GM18519 (cell line): ENCODE measurements at regions not wholly inside any gene's neighbourhood (a gene's known extent, or its start where the extent isn't known, plus 50 kb on each side); places are given as distances from the start of the nearest gene placed in this dataset.

Source experiments
- ATAC-seq: cut with Tn5 transposase; IDR thresholded peaks from one replicate; pipeline ENCODE4 v1.9.1; 2021; ENCODE audit warnings: mild to moderate bottlenecking, moderate library complexity; ENCODE audit not compliant: unreplicated experiment, low FRiP score

DNA sequence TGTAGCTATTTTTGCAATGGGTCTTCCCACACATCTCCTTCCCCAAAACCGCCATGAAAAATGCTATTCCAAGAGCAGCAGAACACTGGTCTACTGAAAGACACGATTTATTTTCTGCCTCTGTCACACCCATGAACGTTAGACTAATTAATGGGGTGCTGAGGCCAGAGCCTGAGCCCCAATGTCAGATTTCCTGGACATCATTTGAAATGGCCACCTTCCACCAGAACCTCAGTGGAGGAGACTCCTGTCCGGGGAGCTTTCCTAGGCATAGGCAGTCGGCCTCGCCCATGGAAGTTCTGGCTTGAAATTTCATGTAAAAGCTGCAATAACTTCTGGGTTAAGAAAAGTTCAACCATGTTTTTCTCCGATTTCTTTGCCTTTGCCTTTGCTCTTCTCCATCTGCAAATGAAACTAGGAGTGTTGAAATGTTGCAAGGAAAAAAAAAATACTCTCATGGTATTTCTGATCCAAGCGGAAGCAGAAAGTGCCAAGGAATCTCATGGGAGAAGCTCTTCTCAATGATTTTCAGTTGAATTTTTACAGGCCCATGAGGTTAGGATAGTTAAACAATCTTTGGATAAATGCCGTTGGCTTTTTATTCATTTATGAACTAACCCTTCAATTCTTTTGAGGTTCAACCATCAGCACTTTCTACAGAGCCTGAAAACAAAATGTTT is 570.8 kb upstream of the MGMT start:
- no peak for ATAC-seq

DNA sequence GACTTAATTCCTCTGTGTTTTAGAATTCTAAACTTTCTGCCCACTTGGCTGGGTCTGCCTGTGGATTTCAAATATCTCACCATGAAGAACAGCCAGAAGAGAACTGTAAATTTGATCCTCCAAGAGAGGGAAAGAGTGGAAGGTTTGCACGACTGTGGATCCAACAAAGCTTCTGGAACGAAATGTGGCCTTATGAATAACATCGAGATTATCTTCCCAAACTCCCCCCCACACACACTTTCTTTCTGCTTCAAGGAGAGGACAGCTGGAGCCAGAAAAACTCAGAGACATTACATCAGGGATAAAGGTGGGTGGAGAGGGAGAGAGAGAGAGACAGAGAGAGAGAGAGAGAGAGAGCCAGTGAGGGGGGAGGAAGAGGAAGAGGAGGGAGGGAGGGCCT is 570.1 kb upstream of the MGMT start:
- no peak for ATAC-seq

DNA sequence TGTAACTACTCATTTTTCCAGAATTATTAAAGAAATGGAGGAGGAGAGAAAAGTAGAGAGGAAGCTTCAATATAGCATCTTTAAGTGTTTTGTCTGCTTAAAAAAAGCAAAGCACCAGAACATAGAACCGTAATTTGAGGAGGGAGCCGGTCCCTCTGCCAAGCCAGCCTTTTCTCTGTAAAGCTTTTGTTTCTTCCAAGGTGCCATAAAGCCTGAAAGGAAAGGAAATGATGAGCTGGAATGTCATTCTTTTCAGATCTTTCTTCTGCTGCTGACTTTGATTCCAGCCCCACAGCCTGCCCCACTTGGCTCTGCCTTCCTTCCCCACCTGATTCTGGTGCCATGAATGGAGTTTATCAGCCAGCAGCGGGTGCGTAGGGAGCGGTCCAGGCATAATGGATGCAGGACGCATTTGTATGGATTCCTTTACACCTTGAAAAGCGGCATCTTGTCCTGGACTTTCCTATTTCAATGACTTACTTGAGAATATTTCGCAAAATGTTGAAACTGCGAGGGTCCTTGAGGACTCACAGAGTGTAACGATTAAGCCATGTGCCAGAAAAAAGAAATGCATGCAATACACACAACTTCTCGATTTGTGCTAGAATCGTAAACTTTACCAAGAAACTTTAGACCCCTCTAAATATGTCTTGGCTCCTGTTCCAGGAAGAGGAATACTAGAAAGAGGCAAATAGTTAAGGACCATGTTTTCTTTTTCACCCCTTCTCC is 569.5 kb upstream of the MGMT start:
- no peak for ATAC-seq

DNA sequence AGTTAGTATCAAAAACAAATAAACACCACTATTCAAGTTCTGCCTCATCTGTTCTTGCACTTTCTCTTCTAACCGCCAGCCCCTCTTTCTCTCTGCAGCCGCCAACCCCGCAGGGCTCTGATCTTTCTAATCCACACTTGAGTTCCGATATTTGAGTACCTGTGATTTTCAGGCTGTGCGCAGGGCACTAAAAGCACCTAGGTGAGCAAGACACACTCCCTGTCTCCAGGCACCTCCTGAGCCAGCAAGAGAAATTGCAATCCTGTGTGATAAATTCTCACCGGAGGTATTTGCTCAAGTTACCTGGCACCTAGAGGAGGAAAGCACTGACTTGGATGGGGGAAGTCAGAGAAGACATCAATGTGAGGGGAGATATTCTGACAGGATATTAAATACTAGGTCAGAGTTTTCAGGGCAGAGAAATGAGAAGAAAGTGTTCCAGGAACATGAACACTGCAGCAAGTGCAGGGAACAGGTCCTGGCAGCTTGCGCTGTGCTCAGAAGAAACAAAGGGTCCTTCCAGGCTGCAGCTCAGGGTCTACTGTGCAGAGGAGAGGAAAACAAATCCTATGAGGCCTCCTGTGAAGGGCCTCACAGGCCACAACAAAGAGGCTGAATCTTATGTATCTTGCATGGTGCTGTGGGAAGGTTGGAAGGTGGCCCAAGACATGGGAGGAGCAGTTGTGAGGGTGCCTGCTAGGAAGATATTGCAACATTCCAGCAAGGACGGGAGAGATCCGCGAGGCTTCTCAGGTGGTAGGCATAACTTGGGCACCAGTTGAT is 568.7 kb upstream of the MGMT start:
- no peak for ATAC-seq

DNA sequence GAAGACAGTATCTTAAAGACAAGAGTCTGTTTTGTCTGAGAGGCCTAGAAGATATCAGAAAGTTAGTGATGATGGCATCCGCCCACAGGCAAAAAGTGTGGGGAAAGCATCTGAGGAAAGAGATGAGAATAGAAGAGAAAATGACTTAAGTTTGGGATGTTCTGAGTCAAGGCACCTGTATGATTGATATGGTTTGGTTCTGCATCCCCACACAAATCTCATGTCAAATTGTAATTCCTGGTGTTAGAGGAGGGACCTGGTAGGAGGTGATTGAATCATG is 568.2 kb upstream of the MGMT start:
- no peak for ATAC-seq

DNA sequence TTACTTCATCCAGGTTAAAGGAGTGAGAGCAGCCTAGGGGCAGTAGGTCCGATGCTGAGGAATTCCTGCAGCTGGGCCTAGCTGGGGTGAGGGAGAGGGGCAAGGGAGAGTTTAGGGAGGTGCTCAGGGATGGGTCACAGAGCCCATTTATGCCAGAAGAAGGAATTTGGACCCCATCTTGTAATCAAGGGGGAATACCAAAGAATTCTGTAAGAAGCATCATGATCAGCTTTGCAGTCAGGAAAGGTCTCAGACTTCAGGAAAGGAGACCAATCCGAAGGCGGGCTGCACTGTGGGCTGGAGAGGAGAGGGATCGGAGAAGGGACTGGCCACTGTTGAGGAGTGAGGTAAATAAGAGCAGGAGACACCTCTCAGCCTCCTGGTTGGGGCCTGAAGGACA is 566.6 kb upstream of the MGMT start:
- ATAC-seq, result no peak

DNA sequence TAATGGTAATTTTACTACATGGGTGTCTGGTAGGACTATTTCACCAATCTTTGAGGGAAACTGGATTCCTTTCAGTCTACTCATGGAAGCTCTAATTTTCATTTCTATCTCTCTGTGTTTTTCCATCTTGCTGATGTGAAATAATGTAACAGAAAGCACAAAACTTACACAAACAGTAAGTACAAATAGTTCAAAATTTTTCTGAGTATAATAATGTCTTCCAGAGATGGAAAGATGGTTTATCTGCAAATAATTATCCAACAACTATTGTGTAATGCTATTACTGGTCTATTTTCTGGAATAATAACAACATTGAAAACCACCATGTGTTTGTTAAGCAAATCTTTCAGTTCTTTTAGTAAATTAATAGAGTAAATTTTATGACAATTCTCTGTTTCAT is 565.8 kb upstream of the MGMT start:
- no peak for ATAC-seq

DNA sequence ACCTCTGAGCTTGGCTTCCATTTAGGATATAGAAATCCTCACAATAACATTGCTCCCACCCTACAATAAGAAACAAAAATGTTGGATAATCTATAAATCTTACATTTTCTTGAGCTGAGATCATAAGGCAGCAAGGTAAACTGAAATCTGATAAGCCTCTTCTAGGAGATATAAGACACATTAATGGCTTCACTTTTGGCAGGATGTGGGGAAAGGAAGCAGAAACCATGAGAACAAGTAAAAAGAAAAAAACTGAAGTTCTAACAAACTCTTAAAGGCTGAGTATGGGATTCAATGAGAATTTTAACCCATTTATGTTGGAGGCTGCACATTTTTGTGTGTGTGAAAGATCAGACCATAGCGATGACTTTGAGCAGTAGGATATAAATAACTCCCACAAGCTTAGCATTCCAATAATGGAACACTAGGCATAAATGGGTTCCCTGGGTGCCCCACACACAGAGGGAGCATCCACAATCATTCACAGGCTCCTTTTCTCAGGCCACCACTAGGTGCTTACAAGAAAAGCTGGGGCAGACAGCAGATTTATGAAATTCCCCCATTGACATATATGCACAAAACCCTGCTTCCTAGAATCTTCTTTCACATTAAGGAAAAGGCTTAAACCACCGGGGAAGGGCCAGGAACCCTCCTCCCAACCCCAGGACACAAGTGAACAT is 564.9 kb upstream of the MGMT start:
- ATAC-seq, result no peak

DNA sequence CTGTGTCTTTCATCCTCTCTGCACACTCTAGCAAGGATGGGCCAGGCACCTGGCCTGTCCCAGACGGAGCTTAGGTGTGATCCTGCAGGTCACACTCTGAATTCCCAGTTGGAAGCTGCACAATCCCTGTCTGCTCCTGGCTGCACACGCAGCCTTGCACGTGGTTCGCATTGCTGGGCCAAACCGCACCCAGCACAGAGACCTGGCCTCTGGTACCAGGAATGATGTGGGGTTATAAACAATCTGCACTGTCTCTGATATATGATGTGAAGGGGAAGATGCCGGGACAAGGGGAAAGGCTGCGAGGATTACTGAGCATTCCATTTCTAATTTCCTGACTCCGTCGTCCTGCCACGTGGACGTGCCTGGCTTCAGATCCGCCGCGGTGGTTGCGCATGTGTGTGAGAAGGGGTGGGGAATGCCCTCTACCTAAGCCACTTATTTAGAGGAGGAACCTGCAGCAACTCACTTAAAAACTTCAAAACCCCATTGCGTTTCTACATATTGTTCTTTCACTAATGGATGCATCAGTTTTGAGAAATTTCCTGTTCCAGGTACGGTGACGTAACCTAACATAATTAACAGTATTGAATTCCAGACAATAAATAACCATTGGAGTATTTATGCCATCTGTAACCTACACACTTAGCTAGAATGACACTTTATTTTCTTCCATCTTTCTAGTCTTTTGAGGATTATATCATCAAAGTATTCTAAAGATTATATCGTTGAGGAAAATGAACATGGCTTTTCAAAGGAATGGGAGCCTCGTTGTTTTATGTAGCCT is 559.7 kb upstream of the MGMT start:
- no peak for ATAC-seq

DNA sequence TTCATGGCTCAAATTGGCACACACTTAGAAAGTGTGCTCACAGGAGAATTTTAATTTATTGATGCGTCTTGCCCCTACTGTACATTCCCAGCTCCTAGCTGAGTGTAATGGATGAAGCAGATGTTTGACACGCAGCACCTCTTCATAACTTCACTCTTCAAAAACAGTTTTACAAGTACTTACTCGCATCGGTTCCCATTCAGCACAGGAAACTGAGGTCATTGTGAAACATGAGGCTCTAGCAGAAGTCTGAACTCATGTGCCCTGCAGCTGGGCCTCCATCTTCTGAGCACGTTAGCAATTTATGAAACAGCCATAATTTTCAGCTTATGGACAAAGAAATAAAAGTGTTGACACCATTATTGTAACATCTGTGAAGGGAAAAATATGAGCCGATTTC is 558.9 kb upstream of the MGMT start:
- no peak for ATAC-seq

DNA sequence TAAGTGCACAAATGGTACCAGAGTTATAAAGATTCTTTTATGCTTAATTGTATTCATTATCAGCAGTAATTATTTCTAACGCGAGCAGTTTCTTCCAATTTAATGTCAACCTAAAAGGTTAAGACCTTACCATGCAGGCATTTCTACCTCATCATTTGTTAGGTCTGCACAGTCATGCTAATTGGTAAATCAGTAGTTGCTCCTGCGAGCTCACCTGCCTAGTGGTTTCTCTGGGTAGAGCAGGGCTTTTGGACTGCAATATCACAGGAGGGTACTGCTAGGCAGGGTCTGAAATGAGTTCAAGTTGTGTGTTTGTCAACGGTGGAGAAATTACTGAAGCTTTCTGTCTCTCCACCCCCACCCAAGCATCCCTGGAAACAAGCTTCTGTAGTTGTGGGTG is 558.5 kb upstream of the MGMT start:
- ATAC-seq, result no peak

DNA sequence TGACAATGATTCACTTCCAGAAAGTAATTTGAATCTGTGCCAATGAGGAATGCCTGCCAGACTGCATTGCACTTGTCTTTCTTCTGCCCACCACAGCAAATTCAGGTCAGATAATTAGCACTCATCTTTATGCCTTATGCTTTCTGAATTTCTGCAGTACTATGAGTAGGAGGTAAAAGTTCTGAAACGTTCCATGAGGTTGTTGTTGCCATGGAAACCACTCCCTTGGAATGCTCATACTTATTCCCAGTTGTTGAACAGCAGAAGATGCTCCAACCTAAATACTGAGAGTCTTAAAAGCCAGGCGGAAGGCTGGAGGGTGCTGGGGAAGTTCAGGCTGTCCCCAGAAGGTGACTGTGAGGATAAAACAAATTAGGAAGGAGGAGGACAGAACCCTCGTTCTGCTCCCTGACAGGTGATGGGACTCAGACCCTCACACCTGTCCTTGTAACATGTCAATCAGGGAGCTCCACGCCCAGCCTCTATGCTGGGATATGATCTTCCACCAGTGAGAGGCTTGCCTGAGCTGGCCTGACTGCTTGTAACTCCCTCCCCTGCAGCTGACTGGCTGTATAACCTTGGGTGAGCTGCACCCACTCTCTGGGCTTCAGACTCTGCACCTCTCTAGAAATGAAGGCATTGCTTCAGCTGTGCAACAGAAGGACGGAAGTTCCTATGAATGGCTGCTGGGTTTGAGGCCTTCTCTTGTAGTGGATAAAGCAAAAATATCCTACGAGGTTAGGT is 554.3 kb upstream of the MGMT start:
- ATAC-seq, result no peak

DNA sequence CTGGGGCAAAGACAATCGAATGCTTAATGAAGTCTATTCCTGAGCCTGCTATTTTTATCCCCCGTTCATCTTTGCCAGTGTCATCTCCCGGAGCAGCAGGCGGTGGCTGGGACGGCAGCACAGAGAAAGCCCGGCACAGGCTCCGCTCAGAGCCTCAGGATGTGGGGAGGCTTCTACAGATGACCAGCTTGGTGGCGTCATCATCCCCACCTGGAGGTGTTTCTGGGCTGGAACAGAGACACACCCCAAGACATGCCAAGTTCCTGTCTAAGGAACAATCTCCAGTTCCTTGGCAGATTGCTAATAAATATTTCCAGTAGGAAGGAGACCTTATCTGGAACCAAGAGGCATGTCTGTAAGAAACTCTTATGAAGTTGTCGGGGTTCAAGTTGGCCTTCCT is 552.4 kb upstream of the MGMT start:
- no peak for ATAC-seq

DNA sequence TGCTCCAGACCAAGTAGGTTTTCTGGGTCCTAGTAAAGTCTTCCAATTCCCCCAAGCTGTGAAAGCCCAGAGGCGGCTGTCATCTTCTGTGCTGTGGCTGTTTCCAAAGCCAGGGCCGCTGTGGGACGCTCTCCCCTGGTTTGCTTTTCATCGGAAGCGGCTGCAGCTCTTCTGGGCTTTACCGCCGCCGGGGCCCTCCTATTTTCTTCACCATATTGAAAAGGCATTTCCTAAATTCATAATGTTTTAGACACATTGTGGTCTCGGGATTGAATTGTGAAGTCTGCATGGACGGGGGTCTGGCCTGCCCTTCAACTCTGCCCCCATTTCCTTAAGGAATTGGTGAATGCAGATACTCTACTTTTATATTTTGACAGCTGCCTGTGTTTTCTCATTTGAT is 551.4 kb upstream of the MGMT start:
- ATAC-seq, result no peak

DNA sequence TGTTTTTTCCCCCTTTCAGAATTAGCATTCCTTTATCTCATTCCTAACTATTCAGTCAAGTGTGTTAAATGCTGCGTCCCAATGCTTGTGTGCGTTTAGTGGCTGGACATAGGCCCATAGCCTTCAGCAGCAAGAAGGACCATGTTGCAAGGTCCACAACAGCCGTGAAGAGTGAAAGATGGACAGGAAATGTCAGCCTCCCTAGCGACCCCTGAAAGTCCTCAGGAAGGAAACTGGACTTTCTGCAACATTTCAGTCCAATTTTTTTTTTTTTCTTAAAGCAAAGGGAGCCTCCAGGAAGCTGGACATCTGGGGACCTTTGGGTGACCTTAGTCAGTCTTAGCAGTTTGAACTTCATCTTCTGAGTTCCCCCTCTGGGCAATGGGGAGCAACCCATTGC is 550.7 kb upstream of the MGMT start:
- no peak for ATAC-seq

DNA sequence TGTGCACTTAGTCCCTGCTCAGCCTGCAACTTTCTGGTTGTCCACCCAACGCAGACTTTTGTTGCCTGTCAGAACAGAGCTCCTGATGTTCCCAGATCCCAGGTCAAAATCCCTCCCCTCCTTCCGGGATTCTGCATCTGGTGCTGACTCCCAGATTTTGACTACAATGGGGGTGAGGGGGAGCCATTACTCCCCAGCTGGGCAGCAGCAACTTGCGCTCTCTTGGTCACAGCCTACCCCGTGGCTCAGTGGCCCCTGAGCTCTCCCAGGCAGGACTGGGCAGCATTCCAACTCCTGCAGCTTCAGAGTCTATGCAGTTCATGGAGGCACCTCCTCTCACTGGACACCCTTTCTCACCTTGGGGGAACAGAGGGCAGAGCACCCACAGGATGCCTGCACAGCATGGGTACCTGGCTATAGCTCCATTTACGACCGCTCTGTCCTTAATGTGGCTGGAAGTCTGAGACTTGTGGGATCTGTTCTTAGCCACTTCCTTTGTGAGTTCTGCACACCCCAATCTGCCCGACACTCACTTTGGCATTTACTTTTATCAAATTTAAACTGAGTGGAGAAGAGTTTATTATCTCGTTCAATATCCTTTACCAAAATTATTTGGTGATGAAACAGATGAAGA is 545.5 kb upstream of the MGMT start:
- ATAC-seq, result no peak

DNA sequence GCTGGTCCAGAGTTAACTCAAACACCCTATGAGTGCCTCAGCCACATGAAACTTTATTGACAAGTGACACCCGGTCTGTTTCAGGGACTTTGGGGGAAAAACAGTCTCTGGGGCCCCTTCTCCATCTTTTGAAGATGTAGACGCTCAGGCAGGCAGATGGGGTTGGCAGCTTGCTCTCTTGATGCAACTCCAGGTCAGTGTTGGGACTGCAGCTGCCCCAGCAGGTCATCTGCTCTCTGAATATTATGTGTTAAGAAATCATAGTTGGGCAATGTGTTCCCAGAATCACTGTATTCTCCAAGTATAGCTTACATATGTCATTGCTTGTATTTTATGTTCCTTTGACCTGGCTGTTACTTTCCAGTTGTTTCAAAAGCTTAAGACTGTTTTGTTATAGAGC is 544.9 kb upstream of the MGMT start:
- no peak for ATAC-seq

DNA sequence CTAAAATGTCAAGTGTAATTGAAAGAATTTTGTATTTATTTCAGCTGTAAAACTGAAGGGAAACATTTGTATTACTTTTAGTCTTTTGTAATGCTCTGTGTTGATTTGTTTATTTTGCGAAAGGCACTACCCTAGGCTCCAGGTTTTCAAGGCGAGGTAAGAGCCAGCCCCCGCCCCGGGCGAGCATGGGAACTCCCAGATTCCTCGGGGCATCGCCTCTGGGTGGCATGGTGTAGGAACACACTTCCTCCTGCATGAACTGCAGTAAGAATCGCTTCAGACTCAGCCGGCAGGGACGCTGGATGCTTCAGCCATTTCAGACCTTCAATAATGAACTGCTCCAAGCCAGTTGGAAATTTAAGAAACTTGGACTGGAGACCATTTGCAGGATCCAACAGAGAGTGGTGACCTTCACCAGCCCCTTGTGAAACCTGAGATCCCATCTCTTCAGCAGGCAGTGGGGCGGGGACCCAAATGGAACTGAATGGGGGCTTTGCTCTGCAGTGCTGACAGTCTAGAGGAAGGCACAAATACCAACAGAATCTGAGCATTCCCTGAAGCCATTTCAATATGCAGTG is 544.3 kb upstream of the MGMT start:
- ATAC-seq, result no peak

DNA sequence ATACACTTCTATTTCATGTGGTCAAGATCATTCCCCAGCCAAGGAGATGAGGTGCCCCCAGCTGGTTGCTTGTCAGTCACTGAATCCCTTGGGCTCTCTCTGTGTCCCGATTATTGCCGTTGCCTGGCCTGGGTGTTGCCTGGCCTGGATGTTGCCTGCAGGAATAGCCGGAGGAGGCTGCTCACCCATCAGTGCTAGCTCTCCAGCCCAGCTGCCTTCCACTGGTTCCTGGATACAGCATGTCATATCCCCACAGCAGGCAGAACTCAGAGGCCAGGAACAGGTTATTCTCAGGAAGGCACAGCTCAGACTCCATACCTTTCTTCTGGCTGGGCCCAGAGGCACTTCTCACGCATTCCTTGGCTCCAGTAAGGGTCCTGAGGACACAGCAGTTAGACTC is 542.1 kb upstream of the MGMT start:
- no peak for ATAC-seq
